K562 (cell line): ENCODE measurements at regions not wholly inside any gene's neighbourhood (a gene's known extent, or its start where the extent isn't known, plus 50 kb on each side); places are given as distances from the start of the nearest gene placed in this dataset.

Experiments used
- ATAC-seq: fragments of 200-7000 bp; cut with Tn5 transposase; 3 replicates; pipeline ENCODE4 v1.9.1; 2020; ENCODE audit warnings: moderate library complexity
- BruUV-seq: library from RNA; stranded (reverse); fragments of 400-500 nt; replicated peaks from 2 replicates; lab custom pipeline; 2021; lab: Mats Ljungman, UMichigan
- CTCF ChIA-PET: fragments of 300-600 bp; formaldehyde crosslinking; extraction: SDS; loops from one replicate; lab custom pipeline; 2021; ENCODE audit warnings: low intra/inter-chr PET ratio; lab: Yijun Ruan, JAX
- POLR2A ChIA-PET: fragments of 300-600, 350-650 bp; sonication (Branson Sonifier 250); formaldehyde crosslinking; extraction: SDS; loops from one replicate; lab custom pipeline; 2021; ENCODE audit warnings: antibody characterized with exemption, inconsistent platforms; lab: Yijun Ruan, JAX
- DNase-seq, 4 experiments: peaks; one replicate each; pipeline versions ENCODE4 v3.0.0 to v3.0.0-alpha.2; 2011 to 2018; ENCODE audit warnings: low spot score in 3 of 4, mixed read lengths in 3 of 4; ENCODE audit errors: extremely low read depth in 1 of 4
- FAIRE-seq: peaks from 2 replicates; lab custom pipeline; 2011; peaks lifted over from hg19 to GRCh38; lab: Jason Lieb, UNC
- H2AFZ ChIP-seq: 2 replicates; pipeline ENCODE4 v1.6.0; 2011; ENCODE audit warnings: low read depth, low read length, control low read depth, inconsistent platforms
- H3K27ac ChIP-seq: fragments of 200-600 bp; 3 replicates; pipeline ENCODE4 v1.8.0; 2011; ENCODE audit warnings: low read depth, mild to moderate bottlenecking, control low read depth, inconsistent platforms, low read length, moderate library complexity, mixed read lengths; ENCODE audit errors: extremely low read depth
- H3K27me3 ChIP-seq, 2 experiments: fragments of 300-600 bp in 1 of 2; 2 replicates in 1 of 2; 3 replicates in 1 of 2; pipeline versions ENCODE4 v1.6.0 to v1.8.0; 2011; ENCODE audit warnings: inconsistent platforms in 2 of 2, low read length in 2 of 2, mild to moderate bottlenecking in 1 of 2, mixed read lengths in 1 of 2, moderate library complexity in 1 of 2; ENCODE audit not compliant: control insufficient read depth in 2 of 2, insufficient read depth in 2 of 2
- H3K36me3 ChIP-seq: fragments of 300-600 bp; 3 replicates; pipeline ENCODE4 v1.8.0; 2011; ENCODE audit warnings: mild to moderate bottlenecking, low read length, inconsistent platforms; ENCODE audit not compliant: control insufficient read depth, insufficient read depth
- H3K4me1 ChIP-seq, 2 experiments: fragments of 200-600 bp in 1 of 2; replicated peaks in 1 of 2; 2 replicates in 1 of 2; 3 replicates in 1 of 2; pipeline versions ENCODE4 v1.5.1 to v1.8.0; 2011; ENCODE audit warnings: inconsistent platforms in 2 of 2, low read length in 2 of 2, mild to moderate bottlenecking in 1 of 2, mixed read lengths in 1 of 2, moderate library complexity in 1 of 2; ENCODE audit not compliant: control insufficient read depth in 2 of 2, insufficient read depth in 2 of 2
- H3K4me2 ChIP-seq: 2 replicates; pipeline ENCODE4 v1.6.1; 2011; ENCODE audit warnings: low read length, control low read depth, inconsistent platforms, mixed read lengths; ENCODE audit not compliant: insufficient read depth
- H3K4me3 ChIP-seq: fragments of 200-600 bp; sonication (generic), shearing (Covaris generic); 2 replicates; pipeline ENCODE4 v1.5.1; 2016; ENCODE audit warnings: control low read depth, inconsistent platforms
- H3K79me2 ChIP-seq: fragments of 200-600 bp; 3 replicates; pipeline ENCODE4 v1.8.0; 2011; ENCODE audit warnings: low read length, inconsistent platforms; ENCODE audit not compliant: control insufficient read depth, insufficient read depth
- H3K9ac ChIP-seq, 2 experiments: 2 replicates each; pipeline versions ENCODE4 v1.6.0 to v1.6.1; 2011; ENCODE audit warnings: low read depth in 2 of 2, low read length in 2 of 2, control low read depth in 1 of 2, inconsistent platforms in 1 of 2, mild to moderate bottlenecking in 1 of 2, mixed read lengths in 1 of 2; ENCODE audit not compliant: insufficient read depth in 1 of 2
- H3K9me1 ChIP-seq: one replicate; pipeline ENCODE4 v1.6.0; 2011; ENCODE audit warnings: inconsistent platforms, mild to moderate bottlenecking, low read length, moderate library complexity; ENCODE audit not compliant: control insufficient read depth, insufficient read depth
- H3K9me3 ChIP-seq: replicated peaks from 2 replicates; pipeline ENCODE4 v1.5.1; 2011; ENCODE audit warnings: low read depth, low read length, inconsistent platforms; ENCODE audit not compliant: control insufficient read depth, insufficient read depth
- H4K20me1 ChIP-seq: replicated peaks from 2 replicates; pipeline ENCODE4 v1.6.1; 2011; ENCODE audit warnings: low read length, inconsistent platforms, mixed read lengths; ENCODE audit not compliant: control insufficient read depth, insufficient read depth
- FOSL1 ChIP-seq: fragments of 200-800 bp; sonication (Bioruptor generic); conservative IDR thresholded peaks from 2 replicates; pipeline ENCODE4 v1.6.1; 2016; ENCODE audit warnings: missing genetic modification characterization, missing compliant biosample characterization
- MYNN ChIP-seq, 2 experiments: sonication (generic); formaldehyde crosslinking in 1 of 2; IDR thresholded peaks; 2 replicates each; pipeline versions ENCODE4 v1.5.0 to v1.6.1; 2016 to 2020; ENCODE audit warnings: antibody characterized with exemption in 1 of 2, missing genetic modification reagents in 1 of 2
- SP1 ChIP-seq: sonication (generic); formaldehyde crosslinking; IDR thresholded peaks from 2 replicates; pipeline ENCODE4 v1.8.1; 2022; ENCODE audit warnings: mild to moderate bottlenecking, missing genetic modification reagents
- ZNF253 ChIP-seq: fragments of 250-450 bp; sonication (Bioruptor Pico); conservative IDR thresholded peaks from 2 replicates; pipeline ENCODE4 v1.6.1; 2021; ENCODE audit warnings: mild to moderate bottlenecking
- WGBS: fragments of 100-300 bp; shearing (Covaris generic); methylation state at CpG from one replicate; pipeline ENCODE4 v1.1.6; 2016; ENCODE audit warnings: low coverage, mixed read lengths; ENCODE audit not compliant: insufficient coverage; ENCODE audit errors: missing lambda C conversion rate; 5-methylcytosine and 5-hydroxymethylcytosine counted together
- in situ Hi-C: fragments of 300-500 bp; cut with MboI; formaldehyde crosslinking; loops from 4 replicates; pipeline ENCODE4 v1.15.0; 2018; ENCODE audit warnings: inconsistent platforms, mixed read lengths
- intact Hi-C: fragments of 100-400 bp; cut with micrococcal nuclease; formaldehyde crosslinking; loops from 2 replicates; pipeline ENCODE4 v1.14.2; 2022
- TF ChIP-seq, protein P1 (sequence below): fragments of 450-650 bp; conservative IDR thresholded peaks from 2 replicates; pipeline ENCODE4 v1.6.1; 2016; ENCODE audit warnings: missing genetic modification characterization, low read depth, mild to moderate bottlenecking, control low read depth, missing compliant biosample characterization
- TF ChIP-seq, protein P2 (sequence below): fragments of 200-800 bp; sonication (Bioruptor generic); IDR thresholded peaks from 2 replicates; pipeline ENCODE4 v1.6.1; 2017; ENCODE audit warnings: missing genetic modification characterization, missing compliant biosample characterization
- TF ChIP-seq, protein P3 (sequence below): fragments of 450-650 bp; IDR thresholded peaks from 2 replicates; pipeline ENCODE4 v1.7.1; 2018; ENCODE audit warnings: mild to moderate bottlenecking, low read depth; ENCODE audit not compliant: partially characterized antibody

DNA sequence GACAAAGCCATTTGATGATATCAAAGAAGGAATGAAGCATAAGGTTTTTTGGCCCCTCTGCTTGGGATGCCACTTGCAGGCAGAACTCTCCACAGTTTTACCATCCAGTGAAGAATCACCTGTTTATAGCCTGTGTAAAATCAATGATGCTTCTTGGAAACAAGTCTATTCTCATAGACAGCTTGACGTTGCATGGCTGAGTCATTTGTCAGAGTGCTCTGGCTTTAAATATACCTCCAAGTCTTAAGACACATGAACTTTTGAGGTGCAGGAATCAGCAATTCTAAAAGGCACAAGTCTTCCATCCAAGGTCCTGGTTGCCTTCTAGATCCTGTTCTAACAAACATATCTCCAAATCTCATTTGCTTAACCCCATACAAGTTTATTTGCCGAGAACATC, 53.6 kb upstream of the KIRREL3 start:
- H3K27ac ChIP-seq = no peak overlapping the region
- BruUV-seq = no TSS peak

More for the DNA sequence above, 53.6 kb upstream of the KIRREL3 start:
- H3K9me1 ChIP-seq = no peaks in the 10 kb centered on the region
- in situ Hi-C loops = no loop called here
- no peaks in the 10 kb centered on the region for H3K27me3 ChIP-seq
- no peaks in the 10 kb centered on the region for H3K79me2 ChIP-seq
- WGBS = 0% methylated on average over 2 of the region's 2 CpGs
- TF ChIP-seq, protein P1, sequence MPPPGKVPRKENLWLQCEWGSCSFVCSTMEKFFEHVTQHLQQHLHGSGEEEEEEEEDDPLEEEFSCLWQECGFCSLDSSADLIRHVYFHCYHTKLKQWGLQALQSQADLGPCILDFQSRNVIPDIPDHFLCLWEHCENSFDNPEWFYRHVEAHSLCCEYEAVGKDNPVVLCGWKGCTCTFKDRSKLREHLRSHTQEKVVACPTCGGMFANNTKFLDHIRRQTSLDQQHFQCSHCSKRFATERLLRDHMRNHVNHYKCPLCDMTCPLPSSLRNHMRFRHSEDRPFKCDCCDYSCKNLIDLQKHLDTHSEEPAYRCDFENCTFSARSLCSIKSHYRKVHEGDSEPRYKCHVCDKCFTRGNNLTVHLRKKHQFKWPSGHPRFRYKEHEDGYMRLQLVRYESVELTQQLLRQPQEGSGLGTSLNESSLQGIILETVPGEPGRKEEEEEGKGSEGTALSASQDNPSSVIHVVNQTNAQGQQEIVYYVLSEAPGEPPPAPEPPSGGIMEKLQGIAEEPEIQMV (tag) = no peak
- TF ChIP-seq, protein P2, sequence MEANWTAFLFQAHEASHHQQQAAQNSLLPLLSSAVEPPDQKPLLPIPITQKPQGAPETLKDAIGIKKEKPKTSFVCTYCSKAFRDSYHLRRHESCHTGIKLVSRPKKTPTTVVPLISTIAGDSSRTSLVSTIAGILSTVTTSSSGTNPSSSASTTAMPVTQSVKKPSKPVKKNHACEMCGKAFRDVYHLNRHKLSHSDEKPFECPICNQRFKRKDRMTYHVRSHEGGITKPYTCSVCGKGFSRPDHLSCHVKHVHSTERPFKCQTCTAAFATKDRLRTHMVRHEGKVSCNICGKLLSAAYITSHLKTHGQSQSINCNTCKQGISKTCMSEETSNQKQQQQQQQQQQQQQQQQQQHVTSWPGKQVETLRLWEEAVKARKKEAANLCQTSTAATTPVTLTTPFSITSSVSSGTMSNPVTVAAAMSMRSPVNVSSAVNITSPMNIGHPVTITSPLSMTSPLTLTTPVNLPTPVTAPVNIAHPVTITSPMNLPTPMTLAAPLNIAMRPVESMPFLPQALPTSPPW (CRISPR knock-in tag) = no peak
- TF ChIP-seq SP1 (CRISPR knock-in tag) (no peak), ZNF253 (CRISPR knock-in tag) (no peak), FOSL1 (tag) (no peak), MYNN (IDR thresholded peaks at IDR 0.05) (no peak), MYNN (CRISPR knock-in tag; IDR thresholded peaks at IDR 0.05) (no peak)
- TF ChIP-seq, protein P3, sequence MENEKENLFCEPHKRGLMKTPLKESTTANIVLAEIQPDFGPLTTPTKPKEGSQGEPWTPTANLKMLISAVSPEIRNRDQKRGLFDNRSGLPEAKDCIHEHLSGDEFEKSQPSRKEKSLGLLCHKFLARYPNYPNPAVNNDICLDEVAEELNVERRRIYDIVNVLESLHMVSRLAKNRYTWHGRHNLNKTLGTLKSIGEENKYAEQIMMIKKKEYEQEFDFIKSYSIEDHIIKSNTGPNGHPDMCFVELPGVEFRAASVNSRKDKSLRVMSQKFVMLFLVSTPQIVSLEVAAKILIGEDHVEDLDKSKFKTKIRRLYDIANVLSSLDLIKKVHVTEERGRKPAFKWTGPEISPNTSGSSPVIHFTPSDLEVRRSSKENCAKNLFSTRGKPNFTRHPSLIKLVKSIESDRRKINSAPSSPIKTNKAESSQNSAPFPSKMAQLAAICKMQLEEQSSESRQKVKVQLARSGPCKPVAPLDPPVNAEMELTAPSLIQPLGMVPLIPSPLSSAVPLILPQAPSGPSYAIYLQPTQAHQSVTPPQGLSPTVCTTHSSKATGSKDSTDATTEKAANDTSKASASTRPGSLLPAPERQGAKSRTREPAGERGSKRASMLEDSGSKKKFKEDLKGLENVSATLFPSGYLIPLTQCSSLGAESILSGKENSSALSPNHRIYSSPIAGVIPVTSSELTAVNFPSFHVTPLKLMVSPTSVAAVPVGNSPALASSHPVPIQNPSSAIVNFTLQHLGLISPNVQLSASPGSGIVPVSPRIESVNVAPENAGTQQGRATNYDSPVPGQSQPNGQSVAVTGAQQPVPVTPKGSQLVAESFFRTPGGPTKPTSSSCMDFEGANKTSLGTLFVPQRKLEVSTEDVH = no peak
- TF ChIP-seq, all 486 proteins: peak for 0
- Histone ChIP-seq H3K9me3 (no peaks in the 10 kb centered on the region), H3K36me3 (no peaks in the 10 kb centered on the region), H3K4me1 (no peaks in the 10 kb centered on the region), H3K4me3 (no peak overlapping the region), H3K9ac (no peak overlapping the region), H4K20me1 (no peaks in the 10 kb centered on the region; the same call in 1 of the 2 replicates), H2AFZ (no peak overlapping the region), H3K4me2 (no peak overlapping the region)
- no peak for FAIRE-seq
- DNase-seq = no peak
- POLR2A ChIA-PET = no interaction called here
- CTCF ChIA-PET = no interaction called here
- no peak for ATAC-seq
- intact Hi-C loops = no loop called here
